Neuronal stem cell (in vitro differentiated cells): ENCODE measurements at regions not wholly inside any gene's neighbourhood (a gene's known extent, or its start where the extent isn't known, plus 50 kb on each side); places are given as distances from the start of the nearest gene placed in this dataset.

ENCODE experiments used
- DNase-seq: peaks from one replicate; pipeline ENCODE4 v3.0.0-alpha.2; 2013; ENCODE audit warnings: low spot score
- H2AFZ ChIP-seq: one replicate; pipeline ENCODE4 v1.6.1; 2013; ENCODE audit warnings: mild to moderate bottlenecking, low read length, inconsistent platforms
- H2AK5ac ChIP-seq: 2 replicates; pipeline ENCODE4 v1.6.1; 2013; ENCODE audit warnings: low read depth, mild to moderate bottlenecking, inconsistent platforms, low read length, moderate library complexity, mixed read lengths
- H2BK120ac ChIP-seq: 2 replicates; pipeline ENCODE4 v1.6.1; 2013; ENCODE audit warnings: low read depth, mild to moderate bottlenecking, inconsistent platforms, low read length, moderate library complexity, mixed read lengths
- H2BK12ac ChIP-seq: one replicate; pipeline ENCODE4 v1.6.1; 2013; ENCODE audit warnings: low read length, inconsistent platforms
- H2BK15ac ChIP-seq: 2 replicates; pipeline ENCODE4 v1.6.1; 2013; ENCODE audit warnings: mild to moderate bottlenecking, low read length, inconsistent platforms, mixed read lengths
- H2BK5ac ChIP-seq: one replicate; pipeline ENCODE4 v1.6.1; 2013; ENCODE audit warnings: inconsistent platforms, mild to moderate bottlenecking, low read length, moderate library complexity
- H3K14ac ChIP-seq: one replicate; pipeline ENCODE4 v1.6.1; 2013; ENCODE audit warnings: low read length, inconsistent platforms
- H3K18ac ChIP-seq: 2 replicates; pipeline ENCODE4 v1.6.1; 2013; ENCODE audit warnings: low read length, inconsistent platforms
- H3K23ac ChIP-seq: 2 replicates; pipeline ENCODE4 v1.6.1; 2013; ENCODE audit warnings: low read depth, mild to moderate bottlenecking, mixed read lengths, low read length, inconsistent platforms; ENCODE audit not compliant: poor library complexity
- H3K27ac ChIP-seq: replicated peaks from 3 replicates; pipeline ENCODE4 v1.5.1; 2013; ENCODE audit warnings: low read length, inconsistent platforms
- H3K27me3 ChIP-seq, 3 experiments: 2 replicates each; pipeline ENCODE4 v1.6.1; 2013; ENCODE audit warnings: low read length in 3 of 3, mild to moderate bottlenecking in 2 of 3, inconsistent platforms in 1 of 3, low read depth in 1 of 3, mixed read lengths in 1 of 3, moderate library complexity in 1 of 3; ENCODE audit not compliant: control insufficient read depth in 3 of 3, insufficient read depth in 3 of 3
- H3K36me3 ChIP-seq, 2 donors: replicated peaks in 1 of 2; 2 replicates each; pipeline ENCODE4 v1.6.1; 2013; ENCODE audit warnings: low read length in 2 of 2; ENCODE audit not compliant: control insufficient read depth in 2 of 2, insufficient read depth in 2 of 2
- H3K4ac ChIP-seq: 2 replicates; pipeline ENCODE4 v1.6.1; 2013; ENCODE audit warnings: inconsistent platforms, mild to moderate bottlenecking, low read length, moderate library complexity
- H3K4me1 ChIP-seq, 2 donors: 1 replicate in 1 of 2; 2 replicates in 1 of 2; pipeline ENCODE4 v1.6.1; 2013; ENCODE audit warnings: low read length in 2 of 2, low read depth in 1 of 2; ENCODE audit not compliant: control insufficient read depth in 2 of 2, insufficient read depth in 1 of 2
- H3K4me2 ChIP-seq: one replicate; pipeline ENCODE4 v1.6.1; 2013; ENCODE audit warnings: mild to moderate bottlenecking, low read length, inconsistent platforms; ENCODE audit not compliant: insufficient read depth, poor library complexity, severe bottlenecking
- H3K4me3 ChIP-seq, 2 donors: 2 replicates each; pipeline ENCODE4 v1.5.1; 2013; ENCODE audit warnings: low read length in 2 of 2, mild to moderate bottlenecking in 2 of 2, inconsistent platforms in 1 of 2, moderate library complexity in 1 of 2
- H3K79me1 ChIP-seq: one replicate; pipeline ENCODE4 v1.6.1; 2013; ENCODE audit warnings: low read depth, mild to moderate bottlenecking, inconsistent platforms, low read length, moderate library complexity
- H3K9ac ChIP-seq: one replicate; pipeline ENCODE4 v1.6.1; 2013; ENCODE audit warnings: mild to moderate bottlenecking, low read depth, low read length, inconsistent platforms; ENCODE audit not compliant: poor library complexity
- H3K9me3 ChIP-seq, 2 donors: replicated peaks in 1 of 2; 2 replicates each; pipeline versions ENCODE3 to v1.6.1; 2013; ENCODE audit warnings: low read length in 2 of 2, mild to moderate bottlenecking in 2 of 2, inconsistent platforms in 1 of 2, low read depth in 1 of 2, mixed read lengths in 1 of 2, moderate library complexity in 1 of 2; ENCODE audit not compliant: control insufficient read depth in 2 of 2, insufficient read depth in 1 of 2
- H4K8ac ChIP-seq: one replicate; pipeline ENCODE4 v1.6.1; 2013; ENCODE audit warnings: low read depth, mild to moderate bottlenecking, inconsistent platforms, low read length, moderate library complexity
- H4K91ac ChIP-seq: one replicate; pipeline ENCODE4 v1.6.1; 2013; ENCODE audit warnings: low read length, low read depth, mild to moderate bottlenecking, inconsistent platforms; ENCODE audit not compliant: poor library complexity
- WGBS, 2 donors: extraction: QIAGEN DNeasy Blood & Tissue Kit; methylation state at CpG; one replicate each; pipeline ENCODE4 v1.1.7; 2013; ENCODE audit warnings: missing lambda C conversion rate in 2 of 2, mixed read lengths in 1 of 2; ENCODE audit not compliant: insufficient read length in 2 of 2, insufficient replicate concordance in 1 of 2; ENCODE audit errors: extremely low coverage in 2 of 2; 5-methylcytosine and 5-hydroxymethylcytosine counted together

DNA sequence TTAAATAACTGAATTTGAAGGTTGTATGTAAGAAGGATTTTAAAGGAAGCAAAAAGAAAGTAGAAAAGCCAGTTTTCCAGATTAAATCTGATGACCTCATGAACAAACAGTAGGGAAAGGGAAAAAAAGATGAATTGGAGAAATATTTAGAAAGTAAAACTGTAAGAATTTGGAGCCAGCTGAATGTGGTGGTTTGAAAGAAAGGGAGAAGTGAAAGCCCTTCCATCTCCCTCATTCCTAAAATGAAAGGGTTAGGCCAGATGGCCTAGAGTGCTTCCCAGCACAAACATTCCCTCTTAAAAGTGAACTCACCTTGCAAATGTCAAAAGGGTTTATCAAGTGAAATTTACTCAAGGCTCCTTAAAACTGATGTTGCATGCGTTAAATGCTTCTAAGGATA is 139.3 kb upstream of the COL21A1 start:
- DNase-seq: no peak
- Histone ChIP-seq H3K79me1 (no peaks in the 10 kb centered on the region), H2BK12ac (no peak overlapping the region), H3K18ac (no peak overlapping the region), H3K4me2 (no peak overlapping the region), H3K14ac (no peak overlapping the region), H3K4ac (no peak overlapping the region), H3K4me1 (no peaks in the 10 kb centered on the region), H3K4me3 (no peak overlapping the region), H2BK15ac (no peak overlapping the region), H2BK5ac (no peak overlapping the region), H3K36me3 (no peaks in the 10 kb centered on the region), H3K9me3 (no peaks in the 10 kb centered on the region), H2AFZ (no peak overlapping the region), H4K8ac (no peak overlapping the region), H4K91ac (no peak overlapping the region), H2AK5ac (no peak overlapping the region), H2BK120ac (no peak overlapping the region), H3K23ac (no peak overlapping the region), H3K27me3 (no peaks in the 10 kb centered on the region), H3K9ac (no peak overlapping the region), H3K27ac (no peak overlapping the region)
- no CpG with 5 or more reads among the region's 1 CpG for WGBS, 2 donors

DNA sequence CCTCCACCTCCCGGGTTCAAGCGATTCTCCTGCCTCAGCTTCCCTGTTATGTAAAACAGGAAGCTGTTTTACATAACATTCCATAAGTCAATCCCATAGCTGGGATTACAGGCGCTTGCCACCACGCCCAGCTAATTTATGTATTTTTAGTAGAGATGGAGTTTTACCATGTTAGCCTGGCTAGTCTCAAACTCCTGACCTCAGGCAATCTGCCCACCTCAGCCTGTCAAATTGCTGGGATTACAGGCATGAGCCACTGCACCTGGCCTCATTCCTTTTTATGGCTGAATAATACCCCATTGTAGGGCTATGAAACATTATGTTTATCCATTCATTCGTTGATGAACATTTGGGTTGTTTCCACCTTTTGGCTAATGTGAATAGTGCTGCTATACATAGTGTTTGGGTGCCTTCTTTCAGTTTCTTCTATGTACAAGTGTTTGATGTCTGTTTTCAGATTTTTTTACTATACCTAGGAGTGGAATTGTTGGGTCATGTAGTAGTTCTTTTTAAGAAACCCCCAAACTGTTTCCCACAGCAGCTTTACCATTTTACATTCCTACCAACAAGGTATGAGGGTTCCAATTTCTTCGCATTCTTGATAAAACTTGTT is 138.7 kb upstream of the COL21A1 start:
- H3K4me3 ChIP-seq: no peak overlapping the region
- H2BK5ac ChIP-seq: no peak overlapping the region
- no peak overlapping the region for H3K18ac ChIP-seq
- no peak overlapping the region for H3K9ac ChIP-seq
- DNase-seq: no peak
- H3K4me2 ChIP-seq: no peak overlapping the region
- H2AK5ac ChIP-seq: no peak overlapping the region
- no peak overlapping the region for H2BK12ac ChIP-seq
- no peaks in the 10 kb centered on the region for H3K79me1 ChIP-seq
- no peak overlapping the region for H3K23ac ChIP-seq
- no peaks in the 10 kb centered on the region for H3K9me3 ChIP-seq
- H3K4ac ChIP-seq: no peak overlapping the region
- no peak overlapping the region for H3K27ac ChIP-seq
- H3K14ac ChIP-seq: no peak overlapping the region
- no peak overlapping the region for H2BK120ac ChIP-seq
- no peaks in the 10 kb centered on the region for H3K27me3 ChIP-seq
- WGBS, 2 donors: no CpG with 5 or more reads among the region's 6 CpGs
- no peak overlapping the region for H2AFZ ChIP-seq
- H3K4me1 ChIP-seq: no peaks in the 10 kb centered on the region
- H2BK15ac ChIP-seq: no peak overlapping the region
- no peak overlapping the region for H4K8ac ChIP-seq
- no peaks in the 10 kb centered on the region for H3K36me3 ChIP-seq
- no peak overlapping the region for H4K91ac ChIP-seq

DNA sequence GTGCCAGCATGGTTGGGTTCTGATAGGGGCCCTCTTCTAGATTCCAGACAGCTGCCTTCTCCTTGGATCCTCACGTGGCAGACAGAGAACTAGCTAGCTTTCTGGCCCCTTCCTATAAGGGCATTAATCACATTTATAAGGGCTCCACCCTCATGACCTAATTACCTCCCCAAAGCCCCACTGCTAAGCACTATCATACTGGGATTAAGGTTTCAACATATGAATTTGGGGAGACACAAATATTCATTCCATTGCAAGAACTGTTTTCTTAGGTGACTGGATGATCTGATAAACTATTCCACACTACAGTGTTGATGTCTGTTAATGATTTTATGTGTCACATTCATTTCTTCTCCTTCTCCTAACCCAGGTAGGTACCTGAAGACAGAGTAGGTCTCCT is 135.8 kb upstream of the COL21A1 start:
- Histone ChIP-seq H2BK5ac (no peak overlapping the region), H2BK15ac (no peak overlapping the region), H3K4me1 (no peaks in the 10 kb centered on the region), H3K4ac (no peak overlapping the region), H3K18ac (no peak overlapping the region), H3K4me2 (no peak overlapping the region), H4K8ac (no peak overlapping the region), H3K27ac (no peak overlapping the region), H3K9me3 (no peaks in the 10 kb centered on the region), H3K27me3 (no peaks in the 10 kb centered on the region), H2BK120ac (no peak overlapping the region), H2BK12ac (no peak overlapping the region), H3K36me3 (peaks cover 0 to 2% of the 10 kb centered on the region in 2 donors), H4K91ac (no peak overlapping the region), H2AFZ (no peak overlapping the region), H3K14ac (no peak overlapping the region), H3K9ac (no peak overlapping the region), H3K79me1 (no peaks in the 10 kb centered on the region), H2AK5ac (no peak overlapping the region), H3K4me3 (no peak overlapping the region), H3K23ac (no peak overlapping the region)
- WGBS, 2 donors: no CpG with 5 or more reads among the region's 1 CpG
- no peak for DNase-seq

DNA sequence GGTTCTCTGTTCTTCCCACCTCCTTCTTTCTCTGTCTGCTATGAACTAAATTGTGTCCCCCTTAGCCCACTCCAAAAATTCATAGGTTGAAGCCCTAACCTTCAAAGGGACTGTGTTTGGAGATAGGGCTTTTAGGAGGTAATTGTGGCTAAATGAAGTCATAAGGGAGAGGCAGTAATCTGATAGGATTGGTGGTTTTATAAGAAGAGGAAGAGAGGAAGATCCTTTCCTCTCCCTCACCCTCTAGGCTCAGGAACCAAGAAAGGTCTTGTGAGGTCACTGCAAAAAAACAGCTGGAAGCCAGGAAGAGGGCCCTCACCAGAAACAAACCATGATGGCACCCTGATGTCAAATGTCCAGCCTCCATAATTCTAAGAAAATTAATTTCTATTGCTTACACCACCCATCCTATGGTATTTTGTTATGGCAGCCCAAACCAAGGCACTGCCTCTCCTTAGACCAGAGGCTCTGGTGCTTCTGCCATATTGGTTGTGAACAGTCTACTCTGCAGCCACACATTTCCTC is 135.1 kb upstream of the COL21A1 start:
- Histone ChIP-seq H2BK12ac (no peak overlapping the region), H3K4me1 (no peaks in the 10 kb centered on the region), H3K23ac (no peak overlapping the region), H3K27me3 (no peaks in the 10 kb centered on the region), H3K18ac (no peak overlapping the region), H2BK5ac (no peak overlapping the region), H2AK5ac (no peak overlapping the region), H4K8ac (no peak overlapping the region), H2AFZ (no peak overlapping the region), H3K4me2 (no peak overlapping the region), H3K36me3 (peaks cover 0 to 2% of the 10 kb centered on the region in 2 donors), H3K9me3 (no peaks in the 10 kb centered on the region), H3K27ac (no peak overlapping the region), H3K14ac (no peak overlapping the region), H3K79me1 (no peaks in the 10 kb centered on the region), H3K4ac (no peak overlapping the region), H4K91ac (no peak overlapping the region), H3K9ac (no peak overlapping the region), H2BK120ac (no peak overlapping the region), H3K4me3 (no peak overlapping the region), H2BK15ac (no peak overlapping the region)
- no peak for DNase-seq
